ENCODE measurements at regions not wholly inside any gene's neighbourhood (a gene's known extent, or its start where the extent isn't known, plus 50 kb on each side); places are given as distances from the start of the nearest gene placed in this dataset.

DNA sequence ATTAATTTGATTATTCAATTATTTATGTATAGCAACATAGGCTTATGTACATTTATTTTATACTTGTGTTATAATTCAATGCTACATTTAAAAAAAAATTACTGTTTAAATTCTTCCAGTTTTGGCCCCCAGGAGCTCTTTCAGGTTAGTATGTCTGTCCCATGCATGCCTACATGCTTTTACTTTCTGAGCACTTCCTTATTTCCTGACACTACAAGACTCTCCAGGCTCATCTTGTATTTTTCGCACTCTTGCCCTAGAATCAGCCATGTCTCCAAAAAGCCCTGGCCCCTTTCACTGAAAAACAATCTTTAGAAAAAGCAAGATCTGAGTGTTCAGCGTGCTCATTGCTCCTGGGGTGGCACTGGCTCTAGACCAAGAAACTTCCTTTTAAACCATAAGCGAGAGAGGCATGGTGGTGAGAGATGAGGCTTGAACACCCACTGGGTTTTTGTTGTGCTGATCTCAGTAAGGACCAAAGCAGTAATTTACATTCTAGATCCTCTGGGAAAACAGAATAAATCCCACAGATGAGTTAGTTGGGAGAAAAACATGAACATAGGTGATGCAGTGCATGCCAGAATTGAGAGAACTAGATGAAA is 95.0 kb downstream of the SLC30A10 start:
- no peak overlapping the region for H3K27ac ChIP-seq
- TF ChIP-seq, protein P1, sequence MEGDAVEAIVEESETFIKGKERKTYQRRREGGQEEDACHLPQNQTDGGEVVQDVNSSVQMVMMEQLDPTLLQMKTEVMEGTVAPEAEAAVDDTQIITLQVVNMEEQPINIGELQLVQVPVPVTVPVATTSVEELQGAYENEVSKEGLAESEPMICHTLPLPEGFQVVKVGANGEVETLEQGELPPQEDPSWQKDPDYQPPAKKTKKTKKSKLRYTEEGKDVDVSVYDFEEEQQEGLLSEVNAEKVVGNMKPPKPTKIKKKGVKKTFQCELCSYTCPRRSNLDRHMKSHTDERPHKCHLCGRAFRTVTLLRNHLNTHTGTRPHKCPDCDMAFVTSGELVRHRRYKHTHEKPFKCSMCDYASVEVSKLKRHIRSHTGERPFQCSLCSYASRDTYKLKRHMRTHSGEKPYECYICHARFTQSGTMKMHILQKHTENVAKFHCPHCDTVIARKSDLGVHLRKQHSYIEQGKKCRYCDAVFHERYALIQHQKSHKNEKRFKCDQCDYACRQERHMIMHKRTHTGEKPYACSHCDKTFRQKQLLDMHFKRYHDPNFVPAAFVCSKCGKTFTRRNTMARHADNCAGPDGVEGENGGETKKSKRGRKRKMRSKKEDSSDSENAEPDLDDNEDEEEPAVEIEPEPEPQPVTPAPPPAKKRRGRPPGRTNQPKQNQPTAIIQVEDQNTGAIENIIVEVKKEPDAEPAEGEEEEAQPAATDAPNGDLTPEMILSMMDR (conservative IDR thresholded peaks at IDR 0.05): no peak

DNA sequence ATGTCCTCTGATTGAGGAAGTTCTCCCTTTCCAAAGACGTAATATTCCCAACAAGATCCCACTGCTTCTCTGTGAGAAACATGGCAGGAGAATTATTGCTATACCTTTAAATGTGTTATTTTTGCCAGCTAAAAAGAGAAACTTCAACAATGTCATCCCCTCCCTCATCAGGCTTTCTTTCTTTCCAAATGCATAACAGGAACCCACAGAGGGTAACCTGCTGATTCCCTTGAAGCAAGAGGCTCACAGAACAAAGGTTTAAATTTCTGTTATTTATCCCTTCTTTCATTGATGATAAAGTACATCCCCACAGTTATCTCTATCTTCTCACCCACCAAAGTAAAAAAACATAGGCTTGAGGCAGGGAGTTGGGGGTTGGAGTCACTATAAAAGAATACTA is 102.1 kb downstream of the SLC30A10 start:
- TF ChIP-seq, protein P1 (conservative IDR thresholded peaks at IDR 0.05): no peak
- H3K27ac ChIP-seq: no peak overlapping the region

DNA sequence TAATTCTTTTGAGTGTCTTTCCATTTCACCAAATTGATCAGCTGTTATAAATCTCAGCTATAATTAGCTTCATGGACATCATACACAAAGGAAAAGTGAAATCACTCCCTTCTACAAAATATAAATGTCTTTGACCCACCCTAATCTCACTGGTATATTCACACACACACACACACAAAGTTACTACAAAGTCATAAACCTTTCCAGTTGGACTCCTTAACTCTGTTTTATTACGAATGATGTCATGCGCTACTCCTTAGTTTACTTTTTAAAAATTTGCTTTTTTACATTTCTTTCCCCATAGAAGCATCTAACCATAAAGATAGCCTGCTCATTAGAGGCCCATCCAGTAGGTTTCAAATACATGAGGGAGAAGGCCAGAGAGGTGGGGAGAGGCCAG is 103.0 kb downstream of the SLC30A10 start:
- no peak overlapping the region for H3K27ac ChIP-seq
- TF ChIP-seq, protein P1 (conservative IDR thresholded peaks at IDR 0.05): no peak

DNA sequence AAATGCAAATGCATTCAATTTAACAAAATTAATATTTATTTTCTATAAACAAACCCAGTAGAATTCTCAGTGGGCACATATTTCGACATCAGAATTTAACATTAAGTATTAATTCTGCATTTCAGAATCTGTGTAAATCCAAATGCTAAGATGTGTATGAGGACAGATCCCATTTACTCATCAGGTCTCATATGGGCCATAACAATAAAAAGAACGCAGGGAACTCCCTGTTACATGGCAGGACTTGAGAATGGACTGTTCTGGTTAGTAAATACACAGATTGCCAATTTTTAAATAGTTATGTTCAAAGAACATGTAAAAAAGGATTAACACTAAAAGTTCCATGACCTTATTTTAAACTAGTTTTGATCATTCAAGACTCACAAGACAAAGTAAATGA is 104.0 kb downstream of the SLC30A10 start:
- H3K27ac ChIP-seq: no peak overlapping the region
- TF ChIP-seq, protein P1 (conservative IDR thresholded peaks at IDR 0.05): no peak

DNA sequence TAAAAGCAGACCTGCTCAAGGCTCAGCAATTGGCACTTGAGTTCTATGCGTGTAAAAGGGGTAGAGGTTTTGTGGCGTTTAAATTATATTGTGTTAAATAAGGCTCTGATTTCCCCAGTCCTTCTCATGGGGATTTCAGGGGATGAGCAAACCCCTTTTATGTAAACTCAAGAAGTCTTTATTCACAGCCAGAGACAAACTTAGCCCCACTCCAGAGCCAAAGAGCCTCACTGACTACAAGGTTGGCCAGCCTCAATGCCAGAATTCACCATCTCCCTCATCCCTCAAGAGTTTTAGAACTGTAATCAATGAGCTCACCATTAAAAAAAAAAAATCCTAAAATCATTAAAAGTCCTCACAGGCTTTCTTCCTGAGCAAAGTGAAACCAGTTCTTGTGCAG is 107.8 kb downstream of the SLC30A10 start:
- TF ChIP-seq, protein P1 (conservative IDR thresholded peaks at IDR 0.05): no peak
- no peak overlapping the region for H3K27ac ChIP-seq

DNA sequence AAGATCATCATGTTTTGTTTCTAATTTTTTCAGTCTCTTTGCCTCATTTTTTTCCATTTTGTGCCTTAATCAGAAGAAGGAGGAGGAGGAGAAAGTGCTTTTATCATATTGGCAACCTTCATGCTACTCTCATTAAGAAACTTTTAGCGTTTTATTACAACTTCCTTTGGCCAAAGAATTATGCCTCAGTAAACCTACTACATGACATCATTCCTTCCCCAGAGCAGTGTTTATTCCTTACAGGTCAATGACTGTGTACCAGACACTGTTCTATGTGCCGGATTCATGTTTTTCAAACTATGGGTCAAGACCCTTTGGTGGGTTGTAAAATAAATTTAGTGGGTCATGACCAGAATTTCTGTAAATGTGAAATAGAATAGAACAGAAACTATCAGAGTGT is 110.4 kb downstream of the SLC30A10 start:
- H3K27ac ChIP-seq: no peak overlapping the region
- TF ChIP-seq, protein P1 (conservative IDR thresholded peaks at IDR 0.05): no peak

DNA sequence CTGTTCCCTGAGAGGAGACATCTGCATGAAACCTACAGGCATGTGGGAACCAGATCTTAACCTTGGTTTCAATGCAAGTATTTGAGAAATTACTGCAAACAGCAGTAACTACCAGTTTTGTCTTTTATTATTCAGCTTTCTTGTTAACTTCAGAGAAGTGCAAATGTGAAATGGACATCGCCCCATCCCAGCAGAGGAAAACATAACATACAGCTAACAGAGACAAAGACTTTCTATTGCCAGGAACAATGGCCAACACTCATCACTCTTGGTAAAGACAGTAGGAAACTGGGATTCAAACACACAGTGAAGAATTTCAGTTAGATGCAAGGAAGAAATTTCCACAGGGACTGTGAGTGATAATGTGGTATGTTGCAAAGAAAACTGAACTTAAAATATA is 115.1 kb downstream of the SLC30A10 start:
- no peak overlapping the region for H3K27ac ChIP-seq
- TF ChIP-seq, protein P1 (conservative IDR thresholded peaks at IDR 0.05): no peak
